WERI-Rb-1 (cell line): ENCODE measurements at regions not wholly inside any gene's neighbourhood (a gene's known extent, or its start where the extent isn't known, plus 50 kb on each side); places are given as distances from the start of the nearest gene placed in this dataset.
A peak's percentile ranks its signal among the peaks of the same experiment; 100 is the strongest.

ENCODE experiments used
- DNase-seq: peaks from one replicate; pipeline ENCODE4 v3.0.0-alpha.2; 2020
- H3K27ac ChIP-seq: fragments of 250-450 bp; sonication (Bioruptor Pico); 2 replicates; pipeline ENCODE4 v1.5.1; 2020; ENCODE audit warnings: mild to moderate bottlenecking, moderate library complexity
- H3K27me3 ChIP-seq: fragments of 250-450 bp; sonication (Bioruptor Pico); 2 replicates; pipeline ENCODE4 v1.5.1; 2021; ENCODE audit warnings: mild to moderate bottlenecking, low read depth, moderate library complexity; ENCODE audit not compliant: insufficient read depth, severe bottlenecking
- H3K36me3 ChIP-seq: fragments of 250-450 bp; sonication (Bioruptor Pico); 2 replicates; pipeline ENCODE4 v1.5.1; 2020; ENCODE audit warnings: mild to moderate bottlenecking, moderate library complexity
- H3K4me3 ChIP-seq: 2 replicates; pipeline ENCODE4 v1.5.1; 2011; ENCODE audit warnings: low read depth, mild to moderate bottlenecking, control low read depth, low read length
- H3K9me3 ChIP-seq: fragments of 250-450 bp; sonication (Bioruptor Pico); 2 replicates; pipeline ENCODE4 v1.5.1; 2021; ENCODE audit warnings: mild to moderate bottlenecking, moderate library complexity; ENCODE audit not compliant: severe bottlenecking
- TF ChIP-seq, protein P1 (sequence below): IDR thresholded peaks from 2 replicates; pipeline ENCODE4 v1.5.1; 2011; ENCODE audit warnings: low read depth, mild to moderate bottlenecking, control low read depth, inconsistent platforms, low read length

- no peak for DNase-seq
- Histone ChIP-seq H3K4me3 (no peak overlapping the region), H3K27me3 (no peaks in the 10 kb centered on the region), H3K36me3 (no peaks in the 10 kb centered on the region), H3K27ac (no peak overlapping the region; the same call in 1 of the 2 replicates), H3K9me3 (no peaks in the 10 kb centered on the region)
- TF ChIP-seq, protein P1, sequence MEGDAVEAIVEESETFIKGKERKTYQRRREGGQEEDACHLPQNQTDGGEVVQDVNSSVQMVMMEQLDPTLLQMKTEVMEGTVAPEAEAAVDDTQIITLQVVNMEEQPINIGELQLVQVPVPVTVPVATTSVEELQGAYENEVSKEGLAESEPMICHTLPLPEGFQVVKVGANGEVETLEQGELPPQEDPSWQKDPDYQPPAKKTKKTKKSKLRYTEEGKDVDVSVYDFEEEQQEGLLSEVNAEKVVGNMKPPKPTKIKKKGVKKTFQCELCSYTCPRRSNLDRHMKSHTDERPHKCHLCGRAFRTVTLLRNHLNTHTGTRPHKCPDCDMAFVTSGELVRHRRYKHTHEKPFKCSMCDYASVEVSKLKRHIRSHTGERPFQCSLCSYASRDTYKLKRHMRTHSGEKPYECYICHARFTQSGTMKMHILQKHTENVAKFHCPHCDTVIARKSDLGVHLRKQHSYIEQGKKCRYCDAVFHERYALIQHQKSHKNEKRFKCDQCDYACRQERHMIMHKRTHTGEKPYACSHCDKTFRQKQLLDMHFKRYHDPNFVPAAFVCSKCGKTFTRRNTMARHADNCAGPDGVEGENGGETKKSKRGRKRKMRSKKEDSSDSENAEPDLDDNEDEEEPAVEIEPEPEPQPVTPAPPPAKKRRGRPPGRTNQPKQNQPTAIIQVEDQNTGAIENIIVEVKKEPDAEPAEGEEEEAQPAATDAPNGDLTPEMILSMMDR: no peak
Observed at GRCh38 chr6:14862845-14863244, 383.0 kb upstream of the JARID2 start.

DNA sequence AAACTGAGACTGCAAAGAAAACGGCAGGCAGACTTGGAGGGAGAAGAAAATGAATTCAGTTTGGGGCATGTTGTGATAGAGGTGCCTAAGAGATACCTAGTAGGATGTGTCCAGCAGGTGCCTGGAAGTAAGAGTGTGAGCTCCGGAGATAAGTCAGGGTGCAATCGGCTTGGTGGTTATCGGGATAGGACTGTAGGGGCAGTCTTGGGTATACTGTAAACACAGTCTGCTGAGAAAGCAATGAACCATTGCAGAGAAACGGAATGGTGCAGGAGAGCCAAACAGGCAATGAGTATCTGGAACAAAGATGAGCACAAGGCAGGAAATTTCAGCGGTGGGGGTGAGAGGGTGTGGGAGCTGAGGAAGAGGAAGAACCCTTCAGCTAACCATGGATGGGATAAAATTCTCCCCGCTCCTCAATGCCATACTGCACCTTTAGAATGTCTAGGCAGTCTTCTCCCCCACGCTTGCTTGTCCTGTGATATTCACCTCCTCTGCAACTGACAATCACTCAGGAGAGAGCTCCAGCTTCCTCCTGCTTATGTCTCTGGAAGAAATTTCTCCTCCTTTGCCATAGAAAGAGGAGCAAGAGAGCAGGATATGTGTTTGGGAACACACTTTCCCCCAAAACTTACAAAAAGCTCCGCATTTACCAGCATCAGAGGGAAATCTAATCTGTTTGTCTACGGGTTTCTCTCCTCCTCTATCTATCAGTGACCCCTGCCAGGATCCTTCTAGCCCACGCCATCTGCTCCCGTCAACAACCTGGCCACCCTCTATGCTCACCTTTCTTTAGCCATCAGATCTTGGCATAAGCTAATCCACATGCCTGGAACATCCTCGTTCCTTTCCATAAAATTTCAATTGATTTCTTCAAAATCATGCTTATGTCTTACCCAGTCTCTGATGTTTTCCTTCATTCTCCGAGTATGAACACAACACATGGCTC lies 381.7 kb upstream of the JARID2 start:
- H3K27ac ChIP-seq: peak overlapping the region; percentile 73

GRCh38 chr6:14865531-14866100 lies 380.3 kb upstream of the JARID2 start:
- Histone ChIP-seq H3K27me3 (no peaks in the 10 kb centered on the region), H3K4me3 (no peak overlapping the region), H3K36me3 (no peaks in the 10 kb centered on the region), H3K27ac (no peak overlapping the region; the same call in 1 of the 2 replicates), H3K9me3 (no peaks in the 10 kb centered on the region)
- DNase-seq: peak; percentile 51
- TF ChIP-seq, protein P1: no peak

More for the DNA sequence above, 381.7 kb upstream of the JARID2 start:
- Histone ChIP-seq H3K4me3 (peak overlapping the region; percentile 20), H3K36me3 (no peaks in the 10 kb centered on the region), H3K9me3 (no peaks in the 10 kb centered on the region), H3K27me3 (no peaks in the 10 kb centered on the region)
- DNase-seq: peak; percentile 81
- TF ChIP-seq, protein P1: peak; percentile 77

GRCh38 chr6:14867802-14868201 lies 378.1 kb upstream of the JARID2 start:
- Histone ChIP-seq H3K27ac (no peak overlapping the region), H3K9me3 (no peaks in the 10 kb centered on the region), H3K36me3 (no peaks in the 10 kb centered on the region), H3K4me3 (no peak overlapping the region), H3K27me3 (no peaks in the 10 kb centered on the region)
- no peak for DNase-seq
- TF ChIP-seq, protein P1: no peak

GRCh38 chr6:14871221-14871620 lies 374.6 kb upstream of the JARID2 start:
- TF ChIP-seq, protein P1: no peak
- H3K4me3 ChIP-seq: no peak overlapping the region
- H3K27me3 ChIP-seq: no peaks in the 10 kb centered on the region
- H3K36me3 ChIP-seq: no peaks in the 10 kb centered on the region
- H3K9me3 ChIP-seq: no peaks in the 10 kb centered on the region
- no peak for DNase-seq
- H3K27ac ChIP-seq: no peak overlapping the region
